IMR-90 (cell line): ENCODE measurements at regions not wholly inside any gene's neighbourhood (a gene's known extent, or its start where the extent isn't known, plus 50 kb on each side); places are given as distances from the start of the nearest gene placed in this dataset.

Experiments
- ATAC-seq: fragments of 200-7000 bp; cut with Tn5 transposase; 2 replicates; pipeline ENCODE4 v1.9.1; 2020; ENCODE audit warnings: low read depth, mild to moderate bottlenecking, moderate library complexity
- BruUV-seq: library from RNA; stranded (reverse); fragments of 400-500 nt; replicated peaks from 2 replicates; lab custom pipeline; 2021; lab: Mats Ljungman, UMichigan
- CTCF ChIA-PET: fragments of 300-600 bp; formaldehyde crosslinking; extraction: SDS; loops from one replicate; lab custom pipeline; 2021; ENCODE audit warnings: antibody characterized with exemption; lab: Yijun Ruan, JAX
- POLR2A ChIA-PET: fragments of 300-600 bp; sonication (Branson Sonifier 250); formaldehyde crosslinking; loops from one replicate; lab custom pipeline; 2022; ENCODE audit warnings: antibody characterized with exemption; ENCODE audit not compliant: unreplicated experiment; lab: Charles Lee
- DNase-seq: peaks from one replicate; pipeline ENCODE4 v3.0.0; 2013
- H2AFZ ChIP-seq: replicated peaks from 2 replicates; pipeline ENCODE3; 2013; ENCODE audit warnings: low read length, mild to moderate bottlenecking; ENCODE audit not compliant: poor library complexity
- H2AK5ac ChIP-seq: 2 replicates; pipeline ENCODE4 v1.6.1; 2013; ENCODE audit warnings: low read depth, low read length, inconsistent platforms
- H2AK9ac ChIP-seq: replicated peaks from 2 replicates; pipeline ENCODE3; 2013; ENCODE audit warnings: mild to moderate bottlenecking, low read depth, low read length, moderate library complexity; ENCODE audit not compliant: poor library complexity
- H2BK120ac ChIP-seq: 2 replicates; pipeline ENCODE4 v1.6.1; 2013; ENCODE audit warnings: low read depth, low read length, inconsistent platforms
- H2BK15ac ChIP-seq: 3 replicates; pipeline ENCODE4 v1.6.1; 2013; ENCODE audit warnings: low read depth, low read length, inconsistent platforms
- H2BK20ac ChIP-seq: 2 replicates; pipeline ENCODE4 v1.6.1; 2013; ENCODE audit warnings: low read depth, mild to moderate bottlenecking, inconsistent platforms, low read length, moderate library complexity
- H2BK5ac ChIP-seq: 2 replicates; pipeline ENCODE4 v1.6.1; 2013; ENCODE audit warnings: mild to moderate bottlenecking, low read depth, low read length, inconsistent platforms; ENCODE audit not compliant: poor library complexity, severe bottlenecking
- H3K14ac ChIP-seq: replicated peaks from 2 replicates; pipeline ENCODE4 v1.6.1; 2013; ENCODE audit warnings: low read depth, low read length, inconsistent platforms
- H3K18ac ChIP-seq: 2 replicates; pipeline ENCODE4 v1.6.1; 2013; ENCODE audit warnings: low read depth, low read length, control low read depth
- H3K23ac ChIP-seq: 2 replicates; pipeline ENCODE4 v1.6.1; 2013; ENCODE audit warnings: low read depth, low read length, inconsistent platforms
- H3K27ac ChIP-seq: 2 replicates; pipeline ENCODE4 v1.5.1; 2013; ENCODE audit warnings: mild to moderate bottlenecking, control low read depth, low read length; ENCODE audit not compliant: insufficient read depth
- H3K27me3 ChIP-seq: 2 replicates; pipeline ENCODE4 v1.6.1; 2013; ENCODE audit warnings: low read length; ENCODE audit not compliant: control insufficient read depth, insufficient read depth
- H3K36me3 ChIP-seq: 2 replicates; pipeline ENCODE4 v1.6.1; 2013; ENCODE audit warnings: low read length, mixed read lengths; ENCODE audit not compliant: control insufficient read depth, insufficient read depth
- H3K4ac ChIP-seq: 2 replicates; pipeline ENCODE4 v1.6.1; 2013; ENCODE audit warnings: low read depth, low read length, inconsistent platforms
- H3K4me1 ChIP-seq: 2 replicates; pipeline ENCODE4 v1.6.1; 2013; ENCODE audit warnings: low read length, mixed read lengths; ENCODE audit not compliant: control insufficient read depth, insufficient read depth
- H3K4me2 ChIP-seq: 2 replicates; pipeline ENCODE4 v1.6.1; 2013; ENCODE audit warnings: low read depth, mild to moderate bottlenecking, control low read depth, low read length, moderate library complexity
- H3K4me3 ChIP-seq: 2 replicates; pipeline ENCODE4 v1.5.1; 2013; ENCODE audit warnings: low read depth, mild to moderate bottlenecking, control low read depth, low read length, moderate library complexity; ENCODE audit not compliant: insufficient read depth
- H3K56ac ChIP-seq: 2 replicates; pipeline ENCODE4 v1.6.1; 2013; ENCODE audit warnings: low read length, inconsistent platforms; ENCODE audit not compliant: insufficient read depth; ENCODE audit errors: extremely low read depth
- H3K79me1 ChIP-seq, 2 experiments: 2 replicates each; pipeline ENCODE4 v1.6.1; 2013; ENCODE audit warnings: low read length in 2 of 2, inconsistent platforms in 1 of 2, low read depth in 1 of 2
- H3K9ac ChIP-seq: 2 replicates; pipeline ENCODE4 v1.6.1; 2013; ENCODE audit warnings: low read depth, low read length, control low read depth
- H3K9me1 ChIP-seq: 2 replicates; pipeline ENCODE4 v1.6.1; 2013; ENCODE audit warnings: low read length, inconsistent platforms; ENCODE audit not compliant: insufficient read depth
- H3K9me3 ChIP-seq: 2 replicates; pipeline ENCODE4 v1.6.1; 2013; ENCODE audit warnings: low read length; ENCODE audit not compliant: control insufficient read depth, insufficient read depth
- H4K20me1 ChIP-seq: 2 replicates; pipeline ENCODE4 v1.6.1; 2013; ENCODE audit warnings: low read length, inconsistent platforms; ENCODE audit not compliant: insufficient read depth
- H4K5ac ChIP-seq: 2 replicates; pipeline ENCODE4 v1.6.1; 2013; ENCODE audit warnings: mild to moderate bottlenecking, low read depth, low read length, control low read depth
- H4K8ac ChIP-seq, 2 experiments: 2 replicates each; pipeline ENCODE4 v1.6.1; 2013; ENCODE audit warnings: low read depth in 2 of 2, low read length in 2 of 2, control low read depth in 1 of 2, inconsistent platforms in 1 of 2
- H4K91ac ChIP-seq: 2 replicates; pipeline ENCODE4 v1.6.1; 2013; ENCODE audit warnings: low read depth, low read length, inconsistent platforms; ENCODE audit not compliant: insufficient read depth
- BHLHE40 ChIP-seq: fragments of 150-350 bp; IDR thresholded peaks from 2 replicates; pipeline ENCODE4 v1.6.1; 2016; ENCODE audit warnings: mild to moderate bottlenecking, low read depth, low read length
- FOS ChIP-seq: fragments of 150-350 bp; IDR thresholded peaks from 2 replicates; pipeline ENCODE4 v1.6.1; 2016; ENCODE audit warnings: low read depth, low read length
- MAFK ChIP-seq: IDR thresholded peaks from 2 replicates; pipeline ENCODE4 v1.6.1; 2012; ENCODE audit warnings: low read depth, low read length, improper control_type of control experiment
- MXI1 ChIP-seq: IDR thresholded peaks from 2 replicates; pipeline ENCODE4 v1.6.1; 2012; ENCODE audit warnings: low read depth, mild to moderate bottlenecking, low read length, moderate library complexity, borderline replicate concordance
- POLR2A ChIP-seq: IDR thresholded peaks from 2 replicates; pipeline ENCODE4 v1.6.1; 2012; ENCODE audit warnings: mild to moderate bottlenecking, low read depth, low read length
- RAD21 ChIP-seq: IDR thresholded peaks from 2 replicates; pipeline ENCODE4 v1.6.1; 2012; ENCODE audit warnings: low read length, improper control_type of control experiment
- RFX5 ChIP-seq: IDR thresholded peaks from 2 replicates; pipeline ENCODE4 v1.8.0; 2012; ENCODE audit warnings: low read depth, mild to moderate bottlenecking, low read length, moderate library complexity
- USF2 ChIP-seq: fragments of 150-350 bp; IDR thresholded peaks from 2 replicates; pipeline ENCODE4 v1.6.1; 2017; ENCODE audit warnings: mild to moderate bottlenecking, antibody characterized with exemption, low read length, low read depth
- WGBS, 2 experiments: methylation state at CpG; one replicate each; pipeline versions ENCODE4 v1.1.5 to v1.1.7; 2013; ENCODE audit warnings: missing lambda C conversion rate in 2 of 2; ENCODE audit not compliant: insufficient read length in 1 of 2; ENCODE audit errors: extremely low coverage in 2 of 2; 5-methylcytosine and 5-hydroxymethylcytosine counted together
- dilution Hi-C: fragments of 300-500 bp; cut with HindIII; formaldehyde crosslinking; loops from one replicate; pipeline ENCODE4 v1.14.3; 2018; ENCODE audit warnings: low sequenced_read_pairs; ENCODE audit not compliant: unreplicated experiment
- in situ Hi-C: fragments of 300-500 bp; cut with MboI; formaldehyde crosslinking; loops from 3 replicates; pipeline ENCODE4 v1.14.3; 2019; ENCODE audit warnings: low sequenced_read_pairs, inconsistent platforms, mixed read lengths
- intact Hi-C: fragments of 100-400 bp; cut with micrococcal nuclease; formaldehyde crosslinking; loops from 2 replicates; pipeline ENCODE4 v1.10.0; 2022
- TF ChIP-seq, protein P1 (sequence below): conservative IDR thresholded peaks from 2 replicates; pipeline ENCODE4 v1.5.1; 2012; ENCODE audit warnings: mild to moderate bottlenecking, low read depth, low read length, improper control_type of control experiment

DNA sequence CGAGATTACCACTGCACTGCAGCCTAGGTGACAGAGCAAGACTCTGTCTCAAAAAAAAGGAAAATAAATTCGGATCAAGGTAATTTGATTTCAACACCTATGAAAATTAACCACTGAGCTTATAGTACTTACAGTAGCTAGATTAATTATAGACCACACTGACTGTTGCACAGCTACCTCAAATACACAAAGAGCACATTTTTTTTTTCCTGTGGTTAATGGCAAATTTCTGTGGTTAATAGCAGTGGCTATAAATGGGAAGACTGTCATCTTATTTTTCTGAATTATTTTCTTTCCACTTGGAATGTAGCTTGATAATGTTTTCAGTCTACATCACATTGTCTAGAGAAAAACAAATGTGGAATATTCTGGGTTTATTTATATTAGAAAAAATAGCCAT lies 1661.6 kb upstream of the PCDH7 start:
- BruUV-seq: no TSS peak
- Histone ChIP-seq H4K20me1 (no peaks in the 10 kb centered on the region), H3K18ac (no peak overlapping the region), H2AK5ac (no peak overlapping the region), H2AFZ (no peak overlapping the region), H3K14ac (no peak overlapping the region), H3K27me3 (no peaks in the 10 kb centered on the region), H4K8ac (no peak overlapping the region), H2BK20ac (no peak overlapping the region), H3K9me1 (no peaks in the 10 kb centered on the region), H4K91ac (no peak overlapping the region), H4K5ac (no peak overlapping the region), H3K36me3 (no peaks in the 10 kb centered on the region), H3K9me3 (no peaks in the 10 kb centered on the region), H2BK15ac (no peak overlapping the region), H3K4me2 (no peak overlapping the region), H3K4ac (no peak overlapping the region), H3K27ac (no peak overlapping the region), H3K4me3 (no peak overlapping the region), H3K56ac (no peak overlapping the region), H3K23ac (no peak overlapping the region), H3K79me1 (no peaks in the 10 kb centered on the region), H2AK9ac (no peak overlapping the region), H3K4me1 (no peaks in the 10 kb centered on the region), H2BK120ac (no peak overlapping the region), H3K9ac (no peak overlapping the region), H2BK5ac (no peak overlapping the region)
- ATAC-seq (no peak), DNase-seq (no peak)
- ChIA-PET CTCF (interaction anchor here (0.8 kb wide), 1 partner anchor 15 kb away, joined by 3 read pairs; no protein-coding TSS in a partner anchor), POLR2A (no interaction called here)
- dilution Hi-C loops (no loop called here), in situ Hi-C loops (no loop called here), intact Hi-C loops (no loop called here)
- WGBS, 2 experiments: no CpG with 5 or more reads among the region's 2 CpGs
- TF ChIP-seq MXI1 (no peak), POLR2A (no peak), MAFK (no peak), RFX5 (no peak), BHLHE40 (no peak), USF2 (no peak), FOS (no peak), RAD21 (no peak)
- TF ChIP-seq, protein P1, sequence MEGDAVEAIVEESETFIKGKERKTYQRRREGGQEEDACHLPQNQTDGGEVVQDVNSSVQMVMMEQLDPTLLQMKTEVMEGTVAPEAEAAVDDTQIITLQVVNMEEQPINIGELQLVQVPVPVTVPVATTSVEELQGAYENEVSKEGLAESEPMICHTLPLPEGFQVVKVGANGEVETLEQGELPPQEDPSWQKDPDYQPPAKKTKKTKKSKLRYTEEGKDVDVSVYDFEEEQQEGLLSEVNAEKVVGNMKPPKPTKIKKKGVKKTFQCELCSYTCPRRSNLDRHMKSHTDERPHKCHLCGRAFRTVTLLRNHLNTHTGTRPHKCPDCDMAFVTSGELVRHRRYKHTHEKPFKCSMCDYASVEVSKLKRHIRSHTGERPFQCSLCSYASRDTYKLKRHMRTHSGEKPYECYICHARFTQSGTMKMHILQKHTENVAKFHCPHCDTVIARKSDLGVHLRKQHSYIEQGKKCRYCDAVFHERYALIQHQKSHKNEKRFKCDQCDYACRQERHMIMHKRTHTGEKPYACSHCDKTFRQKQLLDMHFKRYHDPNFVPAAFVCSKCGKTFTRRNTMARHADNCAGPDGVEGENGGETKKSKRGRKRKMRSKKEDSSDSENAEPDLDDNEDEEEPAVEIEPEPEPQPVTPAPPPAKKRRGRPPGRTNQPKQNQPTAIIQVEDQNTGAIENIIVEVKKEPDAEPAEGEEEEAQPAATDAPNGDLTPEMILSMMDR: no peak
